Hepatocyte (in vitro differentiated cells): ENCODE measurements at regions not wholly inside any gene's neighbourhood (a gene's known extent, or its start where the extent isn't known, plus 50 kb on each side); places are given as distances from the start of the nearest gene placed in this dataset.

ENCODE experiments used
- DNase-seq: peaks from one replicate; pipeline ENCODE4 v3.0.0-alpha.2; 2016; ENCODE audit warnings: low spot score
- H2AFZ ChIP-seq: fragments of 200-600 bp; sonication (generic); 2 replicates; pipeline ENCODE4 v1.6.0; 2016; ENCODE audit warnings: antibody characterized with exemption, mild to moderate bottlenecking
- H3K27ac ChIP-seq: fragments of 200-600 bp; sonication (generic); 2 replicates; pipeline ENCODE4 v1.5.1; 2016; ENCODE audit warnings: mild to moderate bottlenecking
- H3K27me3 ChIP-seq: fragments of 200-600 bp; sonication (generic); 2 replicates; pipeline ENCODE4 v1.6.1; 2016
- H3K36me3 ChIP-seq: fragments of 200-600 bp; sonication (generic); replicated peaks from 2 replicates; pipeline ENCODE4 v1.5.1; 2016; ENCODE audit warnings: low read depth; ENCODE audit not compliant: insufficient read depth
- H3K4me1 ChIP-seq: fragments of 200-600 bp; sonication (generic); 2 replicates; pipeline ENCODE4 v1.5.1; 2016; ENCODE audit warnings: mild to moderate bottlenecking, moderate library complexity; ENCODE audit not compliant: insufficient read depth
- H3K4me2 ChIP-seq: fragments of 200-600 bp; sonication (generic); 2 replicates; pipeline ENCODE4 v1.6.0; 2016
- H3K4me3 ChIP-seq: fragments of 200-600 bp; sonication (generic); 2 replicates; pipeline ENCODE4 v1.5.1; 2016; ENCODE audit warnings: mild to moderate bottlenecking
- H3K79me2 ChIP-seq: fragments of 200-600 bp; sonication (generic); 2 replicates; pipeline ENCODE4 v1.6.0; 2017; ENCODE audit warnings: mild to moderate bottlenecking
- H3K9me2 ChIP-seq: fragments of 200-600 bp; sonication (generic); replicated peaks from 2 replicates; pipeline ENCODE4 v1.6.0; 2017; ENCODE audit warnings: mild to moderate bottlenecking; ENCODE audit not compliant: insufficient read depth
- H3K9me3 ChIP-seq: fragments of 200-600 bp; sonication (generic); 2 replicates; pipeline ENCODE4 v1.5.1; 2016; ENCODE audit warnings: low read depth, mild to moderate bottlenecking
- H4K20me1 ChIP-seq: fragments of 200-600 bp; sonication (generic); 2 replicates; pipeline ENCODE4 v1.6.0; 2016; ENCODE audit warnings: mild to moderate bottlenecking; ENCODE audit not compliant: insufficient read depth, poor library complexity, severe bottlenecking
- CTCF ChIP-seq: fragments of 200-600 bp; sonication (generic); IDR thresholded peaks from 2 replicates; pipeline ENCODE4 v1.5.1; 2016; ENCODE audit warnings: antibody characterized with exemption, mild to moderate bottlenecking; ENCODE audit not compliant: poor library complexity
- EZH2 ChIP-seq: fragments of 200-600 bp; sonication (generic); IDR thresholded peaks from 2 replicates; pipeline ENCODE4 v1.6.1; 2016; ENCODE audit warnings: antibody characterized with exemption, mild to moderate bottlenecking, borderline replicate concordance
- EZH2phosphoT487 ChIP-seq: fragments of 200-600 bp; sonication (generic); IDR thresholded peaks from one replicate; pipeline ENCODE4 v1.6.1; 2018; ENCODE audit warnings: antibody characterized with exemption, mild to moderate bottlenecking, low read depth, moderate library complexity; ENCODE audit not compliant: unreplicated experiment, severe bottlenecking
- WGBS: methylation state at CpG from one replicate; pipeline ENCODE4 v1.1.6; 2016; ENCODE audit warnings: low lambda C conversion rate; ENCODE audit errors: missing lambda C conversion rate; 5-methylcytosine and 5-hydroxymethylcytosine counted together

- H3K9me2 ChIP-seq = no peaks in the 10 kb centered on the region
- DNase-seq = no peak
- WGBS = 85% methylated on average over 7 of the region's 7 CpGs
- H3K4me2 ChIP-seq = no peak overlapping the region
- no peaks in the 10 kb centered on the region for H4K20me1 ChIP-seq
- H3K27me3 ChIP-seq = no peaks in the 10 kb centered on the region
- H3K79me2 ChIP-seq = no peaks in the 10 kb centered on the region
- no peak overlapping the region for H3K4me3 ChIP-seq
- no peak overlapping the region for H2AFZ ChIP-seq
- H3K9me3 ChIP-seq = no peaks in the 10 kb centered on the region
- H3K36me3 ChIP-seq = no peaks in the 10 kb centered on the region
- no peak for TF ChIP-seq EZH2
- no peak for TF ChIP-seq CTCF
- no peak for TF ChIP-seq EZH2phosphoT487
- no peak overlapping the region for H3K27ac ChIP-seq
- peaks cover 3% of the 10 kb centered on the region for H3K4me1 ChIP-seq
Observed at GRCh38 chr19:28498404-28498976, 714.5 kb downstream of the UQCRFS1 start.

- Histone ChIP-seq H3K27ac (no peak overlapping the region), H3K4me1 (no peaks in the 10 kb centered on the region), H3K9me3 (no peaks in the 10 kb centered on the region), H3K79me2 (no peaks in the 10 kb centered on the region), H3K9me2 (no peaks in the 10 kb centered on the region), H4K20me1 (no peaks in the 10 kb centered on the region), H2AFZ (no peak overlapping the region), H3K27me3 (no peaks in the 10 kb centered on the region), H3K36me3 (no peaks in the 10 kb centered on the region), H3K4me2 (no peak overlapping the region), H3K4me3 (no peak overlapping the region)
- 92% methylated on average over 4 of the region's 4 CpGs for WGBS
- DNase-seq = no peak
- TF ChIP-seq CTCF (no peak), EZH2phosphoT487 (no peak), EZH2 (no peak)
Observed at GRCh38 chr19:28497887-28498286, 715.1 kb downstream of the UQCRFS1 start.

GRCh38 chr19:28497137-28497536 lies 715.8 kb downstream of the UQCRFS1 start:
- Histone ChIP-seq H2AFZ (no peak overlapping the region), H3K9me3 (no peaks in the 10 kb centered on the region), H3K9me2 (no peaks in the 10 kb centered on the region), H3K4me3 (no peak overlapping the region), H3K4me2 (no peak overlapping the region), H3K79me2 (no peaks in the 10 kb centered on the region), H3K27ac (no peak overlapping the region), H3K36me3 (no peaks in the 10 kb centered on the region), H3K4me1 (no peaks in the 10 kb centered on the region), H3K27me3 (no peaks in the 10 kb centered on the region), H4K20me1 (no peaks in the 10 kb centered on the region)
- WGBS = 87% methylated on average over 5 of the region's 5 CpGs
- no peak for DNase-seq
- TF ChIP-seq EZH2 (no peak), EZH2phosphoT487 (no peak), CTCF (no peak)

GRCh38 chr19:28495046-28495445 lies 717.9 kb downstream of the UQCRFS1 start:
- Histone ChIP-seq H3K27me3 (no peaks in the 10 kb centered on the region), H4K20me1 (no peaks in the 10 kb centered on the region), H3K4me3 (no peak overlapping the region), H3K27ac (no peak overlapping the region), H3K36me3 (no peaks in the 10 kb centered on the region), H2AFZ (no peak overlapping the region), H3K9me2 (no peaks in the 10 kb centered on the region), H3K4me1 (no peaks in the 10 kb centered on the region), H3K79me2 (no peaks in the 10 kb centered on the region), H3K9me3 (no peaks in the 10 kb centered on the region), H3K4me2 (no peak overlapping the region)
- TF ChIP-seq EZH2 (no peak), CTCF (no peak), EZH2phosphoT487 (no peak)
- WGBS = 85% methylated on average over 3 of the region's 4 CpGs
- no peak for DNase-seq
